Liver (tissue), 8 donors: ENCODE measurements at regions not wholly inside any gene's neighbourhood (a gene's known extent, or its start where the extent isn't known, plus 50 kb on each side); places are given as distances from the start of the nearest gene placed in this dataset.

Source experiments
- DNase-seq: peaks from one replicate; pipeline ENCODE4 v3.0.0-alpha.2; 2017; ENCODE audit warnings: low spot score
- H3K27ac ChIP-seq, 2 donors: one replicate each; pipeline ENCODE4 v1.7.0; 2013; ENCODE audit warnings: inconsistent platforms in 2 of 2, low read length in 2 of 2, control low read depth in 1 of 2, low read depth in 1 of 2, mild to moderate bottlenecking in 1 of 2
- H3K27me3 ChIP-seq, 4 donors: one replicate each; pipeline versions ENCODE4 v1.6.1 to v1.7.0; 2013; ENCODE audit warnings: low read length in 3 of 4, inconsistent platforms in 1 of 4, mild to moderate bottlenecking in 1 of 4, moderate library complexity in 1 of 4; ENCODE audit not compliant: control insufficient read depth in 4 of 4, insufficient read depth in 4 of 4
- H3K36me3 ChIP-seq, 4 donors: one replicate each; pipeline versions ENCODE4 v1.6.1 to v1.7.0; 2013; ENCODE audit warnings: low read length in 3 of 4, mild to moderate bottlenecking in 3 of 4, low read depth in 1 of 4, moderate library complexity in 1 of 4; ENCODE audit not compliant: control insufficient read depth in 4 of 4, insufficient read depth in 3 of 4
- H3K4me1 ChIP-seq, 4 donors: one replicate each; pipeline versions ENCODE4 v1.6.1 to v1.7.0; 2013; ENCODE audit warnings: low read length in 3 of 4, mild to moderate bottlenecking in 3 of 4, moderate library complexity in 1 of 4; ENCODE audit not compliant: control insufficient read depth in 4 of 4, insufficient read depth in 4 of 4
- H3K4me3 ChIP-seq, 3 donors: one replicate each; pipeline versions ENCODE4 v1.6.1 to v1.7.0; 2013; ENCODE audit warnings: low read length in 3 of 3, control low read depth in 1 of 3, low read depth in 1 of 3, mild to moderate bottlenecking in 1 of 3
- H3K9ac ChIP-seq, 2 donors: one replicate each; pipeline ENCODE4 v1.7.0; 2013; ENCODE audit warnings: low read length in 2 of 2, mild to moderate bottlenecking in 2 of 2, moderate library complexity in 2 of 2, control low read depth in 1 of 2, low read depth in 1 of 2
- H3K9me3 ChIP-seq, 4 donors: one replicate each; pipeline versions ENCODE4 v1.6.1 to v1.7.0; 2013; ENCODE audit warnings: low read length in 3 of 4; ENCODE audit not compliant: control insufficient read depth in 4 of 4
- ATF3 ChIP-seq: IDR thresholded peaks from 2 replicates; pipeline ENCODE4 v1.6.1; 2016; ENCODE audit warnings: antibody characterized with exemption
- CTCF ChIP-seq: fragments of 150-350 bp; IDR thresholded peaks from 2 replicates; pipeline ENCODE4 v1.5.1; 2017; ENCODE audit warnings: improper control_type of control experiment, low read depth, low read length; ENCODE audit not compliant: missing input control
- EGR1 ChIP-seq, 2 donors: IDR thresholded peaks; 2 replicates each; pipeline ENCODE4 v1.6.1; 2016 to 2018; ENCODE audit warnings: antibody characterized with exemption in 2 of 2, low read depth in 2 of 2
- FOXA1 ChIP-seq: IDR thresholded peaks from 2 replicates; pipeline ENCODE4 v1.6.1; 2016; ENCODE audit warnings: antibody characterized with exemption
- FOXA2 ChIP-seq: IDR thresholded peaks from 2 replicates; pipeline ENCODE4 v1.6.1; 2016; ENCODE audit warnings: antibody characterized with exemption
- GABPA ChIP-seq, 2 donors: IDR thresholded peaks in 1 of 2; conservative IDR thresholded peaks in 1 of 2; 2 replicates each; pipeline ENCODE4 v1.6.1; 2016; ENCODE audit warnings: antibody characterized with exemption in 2 of 2, mild to moderate bottlenecking in 1 of 2, moderate library complexity in 1 of 2
- HNF4A ChIP-seq, 2 donors: conservative IDR thresholded peaks; 2 replicates each; pipeline ENCODE4 v1.6.1; 2016; ENCODE audit warnings: antibody characterized with exemption in 2 of 2, mild to moderate bottlenecking in 2 of 2
- HNF4G ChIP-seq: IDR thresholded peaks from 2 replicates; pipeline ENCODE4 v1.6.1; 2016; ENCODE audit warnings: antibody characterized with exemption
- JUND ChIP-seq, 2 donors: IDR thresholded peaks; 2 replicates each; pipeline ENCODE4 v1.6.1; 2016; ENCODE audit warnings: antibody characterized with exemption in 2 of 2
- MAX ChIP-seq: IDR thresholded peaks from 2 replicates; pipeline ENCODE4 v1.6.1; 2016; ENCODE audit warnings: antibody characterized with exemption
- NR2F2 ChIP-seq: IDR thresholded peaks from 2 replicates; pipeline ENCODE4 v1.6.1; 2016; ENCODE audit warnings: antibody characterized with exemption
- RAD21 ChIP-seq, 2 donors: IDR thresholded peaks; 2 replicates each; pipeline ENCODE4 v1.6.1; 2016; ENCODE audit warnings: antibody characterized with exemption in 2 of 2, mild to moderate bottlenecking in 2 of 2
- REST ChIP-seq: IDR thresholded peaks from 2 replicates; pipeline ENCODE4 v1.6.1; 2016; ENCODE audit warnings: antibody characterized with exemption, mild to moderate bottlenecking
- RXRA ChIP-seq, 2 donors: IDR thresholded peaks; 2 replicates each; pipeline ENCODE4 v1.6.1; 2017 to 2018; ENCODE audit warnings: antibody characterized with exemption in 2 of 2, mild to moderate bottlenecking in 1 of 2
- SP1 ChIP-seq: IDR thresholded peaks from 2 replicates; pipeline ENCODE4 v1.6.1; 2018; ENCODE audit warnings: antibody characterized with exemption, mild to moderate bottlenecking
- TAF1 ChIP-seq: conservative IDR thresholded peaks from 2 replicates; pipeline ENCODE4 v1.6.1; 2016; ENCODE audit warnings: antibody characterized with exemption, mild to moderate bottlenecking
- YY1 ChIP-seq: IDR thresholded peaks from 2 replicates; pipeline ENCODE4 v1.6.1; 2016; ENCODE audit warnings: antibody characterized with exemption, mild to moderate bottlenecking
- ZBTB33 ChIP-seq: IDR thresholded peaks from 2 replicates; pipeline ENCODE4 v1.6.1; 2016; ENCODE audit warnings: antibody characterized with exemption
- WGBS: extraction: QIAGEN DNeasy Blood & Tissue Kit; methylation state at CpG from one replicate; pipeline ENCODE4 v1.1.7; 2013; 5-methylcytosine and 5-hydroxymethylcytosine counted together
- donor health status: healthy.
- donor health status: healthy.
- donor health status: healthy.
- donor health status: healthy.
- donor health status: healthy.

GRCh38 chr2:19416083-19416482 lies 57.7 kb upstream of the OSR1 start:
- no peak overlapping the region for H3K4me3 ChIP-seq
- WGBS = 85% methylated on average over 2 of the region's 2 CpGs
- H3K27ac ChIP-seq = no peak overlapping the region
- no peaks in the 10 kb centered on the region for H3K4me1 ChIP-seq
- DNase-seq = no peak
- H3K9me3 ChIP-seq = peaks cover 0 to 2% (median 0%) of the 10 kb centered on the region in 4 donors
- TF ChIP-seq SP1 (no peak), EGR1 (IDR thresholded peaks at IDR 0.05; ENCODE audit: low read depth in 2 of 2) (no peak)
- H3K9ac ChIP-seq = no peak overlapping the region
- no peaks in the 10 kb centered on the region for H3K27me3 ChIP-seq
- no peaks in the 10 kb centered on the region for H3K36me3 ChIP-seq

- H3K27me3 ChIP-seq = peaks cover 0 to 3% (median 0%) of the 10 kb centered on the region in 4 donors
- peaks cover 0 to 2% (median 0%) of the 10 kb centered on the region in 4 donors for H3K9me3 ChIP-seq
- WGBS = 70% methylated on average over 2 of the region's 2 CpGs
- no peak overlapping the region for H3K27ac ChIP-seq
- no peak for DNase-seq
- H3K9ac ChIP-seq = no peak overlapping the region
- H3K36me3 ChIP-seq = no peaks in the 10 kb centered on the region
- H3K4me3 ChIP-seq = no peak overlapping the region
- no peaks in the 10 kb centered on the region for H3K4me1 ChIP-seq
- TF ChIP-seq GABPA (IDR thresholded peaks at IDR 0.05 in 1 of 2, conservative IDR thresholded peaks at IDR 0.05 in 1 of 2) = no peak
- TF ChIP-seq REST = no peak
- TF ChIP-seq RXRA (IDR thresholded peaks at IDR 0.05) = no peak
- no peak for TF ChIP-seq CTCF
- no peak for TF ChIP-seq EGR1 (IDR thresholded peaks at IDR 0.05; ENCODE audit: low read depth in 2 of 2)
- TF ChIP-seq TAF1 = no peak
- TF ChIP-seq YY1 = no peak
- no peak for TF ChIP-seq JUND (IDR thresholded peaks at IDR 0.05)
- TF ChIP-seq FOXA2 = no peak
- no peak for TF ChIP-seq NR2F2
- TF ChIP-seq HNF4G = no peak
- no peak for TF ChIP-seq FOXA1
- TF ChIP-seq ATF3 = no peak
- TF ChIP-seq ZBTB33 = no peak
- TF ChIP-seq MAX = no peak
- TF ChIP-seq SP1 = no peak
- no peak for TF ChIP-seq RAD21 (IDR thresholded peaks at IDR 0.05)
- TF ChIP-seq HNF4A (conservative IDR thresholded peaks at IDR 0.05) = no peak
Measured at GRCh38 chr2:19409046-19409445, 50.6 kb upstream of the OSR1 start.
